ENCODE measurements at regions not wholly inside any gene's neighbourhood (a gene's known extent, or its start where the extent isn't known, plus 50 kb on each side); places are given as distances from the start of the nearest gene placed in this dataset.
"Not testable (repeated sequence)": the region's sequence is repeated elsewhere in the genome, so short reads cannot be mapped to it uniquely, and the experiment has no call there.

DNA sequence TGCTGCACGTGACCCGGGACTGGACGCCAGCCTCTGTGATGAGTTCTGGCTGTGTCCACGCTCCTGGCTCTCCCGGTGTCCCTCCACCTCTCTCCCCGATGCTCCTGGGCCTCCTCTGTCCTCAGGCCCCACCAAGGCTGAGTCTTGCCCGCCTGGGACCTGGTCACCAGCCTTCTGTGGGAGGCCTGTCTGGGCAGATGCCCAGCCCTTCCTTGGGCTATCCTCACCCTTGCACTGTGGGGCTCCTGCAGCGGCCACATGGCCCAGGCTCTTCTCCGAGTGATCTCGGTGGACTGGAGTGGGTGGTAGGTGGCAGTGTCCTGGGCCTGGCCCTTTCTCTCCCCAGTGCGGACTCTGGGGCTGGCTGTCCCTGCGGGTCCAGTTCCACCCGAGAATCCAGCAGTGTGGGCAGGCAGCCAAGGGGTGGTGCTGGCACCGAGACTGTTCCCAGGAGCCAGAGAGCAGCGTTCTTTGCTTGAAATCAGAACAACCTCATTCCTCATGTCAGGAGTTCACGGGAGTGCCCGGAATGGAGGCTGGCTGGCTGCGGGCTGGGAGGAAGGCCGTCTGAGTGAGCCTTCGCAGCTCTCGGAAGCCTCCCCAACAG lies 94.6 kb downstream of the TMEM121 start:
- TF ChIP-seq, protein P1, sequence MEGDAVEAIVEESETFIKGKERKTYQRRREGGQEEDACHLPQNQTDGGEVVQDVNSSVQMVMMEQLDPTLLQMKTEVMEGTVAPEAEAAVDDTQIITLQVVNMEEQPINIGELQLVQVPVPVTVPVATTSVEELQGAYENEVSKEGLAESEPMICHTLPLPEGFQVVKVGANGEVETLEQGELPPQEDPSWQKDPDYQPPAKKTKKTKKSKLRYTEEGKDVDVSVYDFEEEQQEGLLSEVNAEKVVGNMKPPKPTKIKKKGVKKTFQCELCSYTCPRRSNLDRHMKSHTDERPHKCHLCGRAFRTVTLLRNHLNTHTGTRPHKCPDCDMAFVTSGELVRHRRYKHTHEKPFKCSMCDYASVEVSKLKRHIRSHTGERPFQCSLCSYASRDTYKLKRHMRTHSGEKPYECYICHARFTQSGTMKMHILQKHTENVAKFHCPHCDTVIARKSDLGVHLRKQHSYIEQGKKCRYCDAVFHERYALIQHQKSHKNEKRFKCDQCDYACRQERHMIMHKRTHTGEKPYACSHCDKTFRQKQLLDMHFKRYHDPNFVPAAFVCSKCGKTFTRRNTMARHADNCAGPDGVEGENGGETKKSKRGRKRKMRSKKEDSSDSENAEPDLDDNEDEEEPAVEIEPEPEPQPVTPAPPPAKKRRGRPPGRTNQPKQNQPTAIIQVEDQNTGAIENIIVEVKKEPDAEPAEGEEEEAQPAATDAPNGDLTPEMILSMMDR (IDR thresholded peaks at IDR 0.05), result not testable (repeated sequence)
- TF ChIP-seq POLR2A (IDR thresholded peaks at IDR 0.05); POLR2AphosphoS5 (IDR thresholded peaks at IDR 0.05); EP300 (IDR thresholded peaks at IDR 0.05; ENCODE audit: low read depth): not testable (repeated sequence)
